Activated CD4-positive, alpha-beta T cell treated with anti-CD3 and anti-CD28 coated beads for 4 hours (primary cell): ENCODE measurements at regions not wholly inside any gene's neighbourhood (a gene's known extent, or its start where the extent isn't known, plus 50 kb on each side); places are given as distances from the start of the nearest gene placed in this dataset.

Experiments
- DNase-seq, 2 donors: peaks; one replicate each; pipeline ENCODE4 v3.0.0-alpha.2; 2020

DNA sequence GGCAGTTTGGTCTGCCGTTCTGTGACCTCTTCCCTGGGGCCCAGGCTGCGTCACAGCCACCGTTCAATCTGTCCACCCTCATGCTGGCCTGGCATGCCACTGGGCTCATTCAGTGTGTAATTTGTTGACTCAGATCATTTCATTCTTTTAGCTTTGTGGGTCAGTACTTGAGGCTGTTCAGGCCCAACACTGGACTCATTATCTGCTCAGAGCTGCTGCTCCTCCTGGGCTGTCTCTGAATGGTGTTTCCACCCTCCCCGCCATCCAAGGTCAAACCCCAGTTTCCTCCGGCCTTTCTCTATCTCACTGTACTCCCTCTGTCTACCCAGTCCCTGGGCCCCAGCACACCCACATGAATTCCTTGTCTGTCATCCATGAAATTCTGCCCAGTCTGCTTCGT is 152.4 kb upstream of the NCK2 start:
- DNase-seq, result no peak

GRCh38 chr2:105590780-105591660 is 153.7 kb upstream of the NCK2 start:
- no peak for DNase-seq

DNA sequence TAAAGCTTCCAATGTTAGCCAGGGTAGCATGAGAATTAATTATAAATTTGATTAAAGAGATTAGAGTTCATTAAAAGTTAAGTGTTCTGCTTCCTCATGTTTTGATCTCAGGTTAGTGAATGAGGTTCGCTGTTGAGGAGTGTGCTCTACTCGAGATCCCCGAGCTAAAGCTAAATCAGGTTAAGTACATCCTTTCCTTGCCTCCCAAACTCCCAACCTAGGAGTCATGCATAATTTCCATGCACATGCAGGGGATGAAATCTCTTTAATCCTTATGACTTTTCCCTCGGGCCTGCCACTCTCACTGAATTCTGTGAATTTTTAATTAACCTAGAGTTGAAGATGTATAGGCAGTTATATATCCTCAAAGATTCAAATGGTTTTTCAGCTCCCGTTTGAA is 156.1 kb upstream of the NCK2 start:
- DNase-seq, result no peak

DNA sequence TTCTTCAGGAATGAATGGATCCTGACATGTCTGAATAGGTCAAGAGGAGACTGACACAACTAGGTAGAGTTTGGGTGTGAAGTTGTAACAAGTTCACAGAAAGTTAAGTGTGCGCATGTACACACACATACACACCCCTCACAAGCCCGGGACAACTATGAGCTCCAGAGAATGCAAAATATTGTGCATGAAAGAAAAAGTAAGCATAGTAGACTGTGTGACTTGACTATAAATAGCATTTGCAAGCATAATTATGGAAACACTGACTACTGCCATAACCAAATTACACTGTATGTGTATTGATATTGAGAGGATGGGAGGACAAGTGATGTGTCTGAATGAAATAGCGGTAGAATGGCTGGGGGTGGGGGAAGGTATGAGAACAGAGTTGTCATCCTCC is 157.1 kb upstream of the NCK2 start:
- DNase-seq, result no peak

- DNase-seq, result no peak
These were observed 160.2 kb upstream of the NCK2 start for GRCh38 chr2:105584435-105585010.

- DNase-seq, result no peak
These were observed 161.6 kb upstream of the NCK2 start for GRCh38 chr2:105582952-105583660.

DNA sequence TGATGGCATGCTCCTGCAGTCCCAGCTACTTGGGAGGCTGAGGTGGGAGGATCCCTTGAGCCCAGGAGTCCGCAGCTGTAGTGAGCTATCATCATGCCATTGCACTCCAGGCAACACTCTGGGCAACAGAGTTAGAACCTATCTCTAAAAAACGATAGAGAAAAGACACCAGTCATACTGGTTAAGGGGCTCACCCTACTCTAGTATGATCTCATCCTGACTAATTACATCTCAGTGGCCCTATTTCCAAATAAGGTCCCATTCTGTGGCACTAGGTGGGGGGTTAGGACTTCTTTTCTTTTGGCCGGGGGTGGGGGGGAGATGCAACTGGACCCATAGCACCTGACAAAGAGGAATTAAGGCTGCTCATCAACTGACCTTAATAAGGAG is 163.2 kb upstream of the NCK2 start:
- no peak for DNase-seq

- no peak for DNase-seq
These were observed 163.7 kb upstream of the NCK2 start for GRCh38 chr2:105580870-105581554.

DNA sequence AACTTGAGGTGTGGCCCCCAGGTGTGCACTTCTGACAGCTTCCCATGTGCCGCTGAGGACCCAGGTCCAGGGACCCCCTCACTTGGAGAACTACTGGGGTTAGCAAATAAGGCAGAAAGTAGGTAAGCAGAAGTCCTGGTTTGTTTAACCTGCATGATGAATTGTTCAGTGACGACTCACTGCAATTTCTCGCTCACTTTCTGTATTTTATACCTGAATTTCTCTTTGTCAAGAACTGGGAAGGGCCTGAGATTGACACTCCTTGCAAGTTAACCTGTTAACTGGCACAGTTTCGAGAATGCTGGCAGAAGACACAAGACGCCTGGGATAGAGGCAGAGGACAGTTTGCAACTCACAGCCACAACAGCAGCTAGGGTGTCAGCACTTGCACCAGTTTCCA is 164.5 kb upstream of the NCK2 start:
- no peak for DNase-seq

GRCh38 chr2:105578166-105578565 is 166.5 kb upstream of the NCK2 start:
- no peak for DNase-seq

DNA sequence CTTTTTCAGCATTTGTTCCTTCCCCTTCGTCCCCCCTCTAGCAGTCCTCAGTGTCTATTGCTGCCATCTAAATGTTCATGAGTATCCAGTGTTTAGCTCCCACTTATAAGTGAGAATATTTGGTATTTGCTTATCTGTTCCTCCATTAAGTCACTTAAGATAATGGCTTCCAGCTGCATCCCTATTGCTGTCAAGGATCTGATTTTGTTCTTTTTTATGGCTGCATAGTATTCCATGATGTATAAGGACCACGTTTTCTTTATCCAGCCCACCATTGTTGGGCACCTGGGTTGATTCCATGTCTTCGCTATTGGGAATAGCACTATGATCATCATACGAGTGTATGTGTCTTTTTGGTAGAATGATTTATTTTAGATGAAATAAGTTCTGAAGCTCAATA is 166.9 kb upstream of the NCK2 start:
- DNase-seq, result no peak

DNA sequence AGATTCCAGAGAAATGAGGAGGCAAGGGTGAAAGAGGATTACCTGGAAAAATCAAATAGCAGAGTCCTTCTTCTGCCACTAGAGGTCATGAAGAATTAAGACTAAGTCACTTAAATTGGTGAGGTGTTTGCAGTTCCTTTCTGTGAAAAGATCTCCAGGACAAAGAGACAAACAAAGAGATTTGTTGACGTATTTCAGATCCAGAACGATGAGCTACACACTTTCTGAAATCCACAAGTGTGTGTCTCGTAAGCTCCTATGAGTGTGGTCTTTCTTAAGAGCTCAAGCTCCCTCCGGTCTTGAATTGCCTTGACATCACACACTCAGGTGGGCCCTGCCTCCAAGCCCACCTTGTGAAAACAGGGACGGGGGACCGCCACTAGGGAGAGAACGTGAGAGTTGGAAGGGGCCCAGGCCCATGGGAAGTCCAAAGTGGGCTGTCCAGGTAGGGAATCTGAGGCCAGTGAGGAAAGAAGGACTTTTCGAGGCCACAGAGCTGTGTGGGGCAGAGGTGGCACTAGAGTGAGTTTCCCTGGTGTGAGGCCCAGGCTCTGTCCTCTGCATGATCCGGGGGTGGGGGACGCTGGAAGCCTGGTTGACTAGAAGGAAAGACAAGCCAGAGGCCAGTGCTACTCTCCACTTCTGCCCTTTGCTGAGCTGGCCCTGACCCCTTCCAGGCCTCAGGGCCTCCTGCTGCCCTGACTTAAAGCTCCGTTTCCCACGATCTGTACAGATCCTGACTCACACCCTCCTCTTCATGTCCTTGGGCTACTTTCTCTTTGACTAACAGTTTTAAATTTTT is 168.1 kb upstream of the NCK2 start:
- DNase-seq, result no peak

GRCh38 chr2:105576050-105576439 is 168.7 kb upstream of the NCK2 start:
- DNase-seq, result no peak

GRCh38 chr2:105575499-105576025 is 169.2 kb upstream of the NCK2 start:
- DNase-seq, result no peak

DNA sequence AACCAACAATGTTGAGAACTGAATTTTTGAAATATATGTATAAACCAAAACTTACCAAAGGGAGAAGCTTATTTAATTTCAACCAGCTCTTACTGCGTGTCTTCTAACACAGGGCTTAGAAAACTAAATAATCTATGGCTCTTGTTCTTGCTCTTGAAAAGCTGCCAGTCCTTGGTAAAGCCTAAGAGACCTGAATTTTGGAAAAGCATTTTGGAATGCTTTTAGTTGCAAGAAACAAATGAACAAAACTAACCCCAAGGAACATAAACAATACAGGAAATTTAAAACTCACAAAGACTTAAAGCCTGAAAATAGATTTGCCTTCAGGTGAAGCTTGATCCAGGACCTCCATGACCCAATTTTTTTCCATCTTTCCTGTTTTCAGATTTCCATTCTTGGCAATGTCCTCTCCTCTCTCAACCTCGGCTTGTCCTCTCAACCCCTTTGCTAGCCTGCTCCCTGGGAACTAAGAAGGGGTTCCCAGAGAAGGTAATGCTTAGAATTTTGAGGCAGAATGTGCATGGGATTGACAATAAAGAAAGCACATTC is 169.8 kb upstream of the NCK2 start:
- DNase-seq, result no peak

DNA sequence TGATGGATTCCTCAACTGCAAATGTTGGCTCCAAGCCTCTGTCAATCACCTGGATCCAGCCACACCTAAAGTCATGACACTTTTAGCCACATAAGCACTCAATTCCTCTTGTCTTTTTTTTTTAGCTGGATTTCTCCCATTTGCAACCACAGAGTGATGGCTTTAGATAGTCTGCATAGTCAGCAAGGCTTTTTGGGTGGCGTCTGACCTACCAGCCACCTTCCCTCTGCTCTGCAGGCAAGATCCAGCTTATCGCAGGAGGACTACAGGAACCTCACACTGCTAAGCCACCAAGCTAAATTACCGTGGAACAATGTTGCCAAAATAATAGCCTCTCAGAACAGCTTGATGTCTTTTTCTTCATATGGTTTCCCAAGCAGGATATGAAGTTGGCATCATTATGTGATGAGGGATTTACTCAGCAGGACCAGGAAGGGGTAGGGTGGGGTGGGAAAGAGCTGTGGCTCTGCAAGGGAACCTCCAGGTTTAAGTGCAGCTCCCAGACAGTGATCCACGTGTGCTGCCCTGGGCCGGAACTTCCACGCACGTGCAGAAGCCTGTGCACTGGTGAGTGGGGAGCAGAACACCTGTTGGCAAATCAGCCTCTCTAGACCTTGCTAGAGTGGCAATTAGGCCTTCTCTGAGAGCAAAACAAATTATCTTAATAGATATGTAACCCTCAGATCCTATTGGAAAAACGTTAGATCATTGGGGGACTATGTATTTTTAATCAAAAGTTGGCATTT is 170.6 kb upstream of the NCK2 start:
- no peak for DNase-seq

DNA sequence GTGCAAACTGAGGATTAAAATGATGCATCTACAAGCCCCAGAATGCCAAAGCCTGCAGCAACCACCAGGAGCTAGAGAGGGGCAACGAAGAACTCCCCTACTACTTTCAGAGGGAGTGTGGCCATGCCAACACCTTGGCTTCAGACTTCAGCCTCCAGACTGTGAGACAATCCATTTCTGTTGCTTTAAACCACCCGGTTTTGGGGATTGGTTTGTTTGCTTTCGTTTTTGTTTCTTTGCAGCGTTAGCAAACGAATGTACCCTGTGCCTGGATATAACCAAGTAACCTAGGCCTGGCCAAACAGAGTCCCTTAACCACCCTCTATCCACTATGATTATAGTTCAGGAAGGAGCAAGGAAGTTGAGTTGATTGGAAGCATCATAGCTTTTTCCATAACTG is 171.2 kb upstream of the NCK2 start:
- DNase-seq, result no peak

- no peak for DNase-seq
These were observed 172.7 kb upstream of the FHL2 start for GRCh38 chr2:105571445-105571987.

DNA sequence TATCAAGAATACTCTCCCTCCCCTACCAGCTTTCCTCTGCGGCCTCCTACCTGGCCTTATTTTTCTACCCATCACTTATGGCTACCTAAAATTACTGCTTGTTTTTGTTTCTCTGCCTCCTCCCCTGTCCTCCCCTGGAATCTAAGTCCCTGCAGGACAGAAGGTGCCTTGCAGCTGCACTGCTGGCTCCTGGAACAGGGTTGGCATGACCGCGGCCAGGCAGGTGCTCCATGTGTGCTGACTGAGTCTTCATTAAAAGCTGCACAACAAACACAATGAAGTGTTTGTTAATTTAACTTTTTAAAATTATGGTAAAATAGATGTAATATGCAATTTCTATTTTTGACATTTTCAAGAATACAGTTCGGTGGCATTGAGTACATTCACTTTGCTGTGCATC is 171.9 kb upstream of the FHL2 start:
- no peak for DNase-seq

- DNase-seq, result no peak
These were observed 171.5 kb upstream of the FHL2 start for GRCh38 chr2:105570326-105570725.

GRCh38 chr2:105569606-105570005 is 170.8 kb upstream of the FHL2 start:
- no peak for DNase-seq
